ENCODE measurements at regions not wholly inside any gene's neighbourhood (a gene's known extent, or its start where the extent isn't known, plus 50 kb on each side); places are given as distances from the start of the nearest gene placed in this dataset.

DNA sequence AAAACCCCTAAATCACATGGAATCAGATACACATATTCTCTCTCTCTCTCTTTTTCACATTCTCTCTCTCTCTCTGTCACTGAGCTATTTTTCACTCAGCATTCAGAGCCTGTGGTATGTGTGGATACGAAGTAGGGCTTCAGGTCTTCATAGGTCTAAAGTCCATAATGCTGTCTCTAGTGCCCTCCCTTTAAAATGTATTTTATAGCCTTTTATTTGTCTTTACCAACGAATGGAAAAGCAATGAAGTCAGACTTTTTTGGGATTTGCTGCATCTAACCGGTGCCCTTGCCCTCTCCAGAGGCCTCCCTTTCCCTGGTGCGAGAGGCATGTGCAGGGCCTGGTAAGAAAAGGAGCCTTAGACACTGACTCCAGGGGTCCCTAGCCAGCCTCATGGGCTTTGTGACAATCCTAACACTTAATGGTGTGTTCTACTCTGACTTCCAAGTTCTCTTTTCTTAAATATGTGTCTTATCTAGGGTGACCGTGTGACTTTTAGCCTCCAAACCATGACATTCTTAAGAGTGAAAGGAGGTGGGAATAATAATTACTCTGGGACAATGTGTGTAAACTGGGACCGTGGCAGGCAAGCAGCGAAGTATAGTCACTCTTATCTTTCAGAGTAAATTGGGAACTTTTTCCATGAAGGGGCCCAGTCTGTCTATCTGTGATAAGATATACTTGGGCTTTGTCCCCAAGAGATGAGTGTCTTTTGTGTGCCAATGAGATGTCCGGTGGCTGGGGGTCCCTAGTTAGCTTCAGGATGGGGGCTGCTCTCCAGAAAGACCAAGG, 101.1 kb downstream of the B3GNT2 start (continued):
- TF ChIP-seq, protein P1, sequence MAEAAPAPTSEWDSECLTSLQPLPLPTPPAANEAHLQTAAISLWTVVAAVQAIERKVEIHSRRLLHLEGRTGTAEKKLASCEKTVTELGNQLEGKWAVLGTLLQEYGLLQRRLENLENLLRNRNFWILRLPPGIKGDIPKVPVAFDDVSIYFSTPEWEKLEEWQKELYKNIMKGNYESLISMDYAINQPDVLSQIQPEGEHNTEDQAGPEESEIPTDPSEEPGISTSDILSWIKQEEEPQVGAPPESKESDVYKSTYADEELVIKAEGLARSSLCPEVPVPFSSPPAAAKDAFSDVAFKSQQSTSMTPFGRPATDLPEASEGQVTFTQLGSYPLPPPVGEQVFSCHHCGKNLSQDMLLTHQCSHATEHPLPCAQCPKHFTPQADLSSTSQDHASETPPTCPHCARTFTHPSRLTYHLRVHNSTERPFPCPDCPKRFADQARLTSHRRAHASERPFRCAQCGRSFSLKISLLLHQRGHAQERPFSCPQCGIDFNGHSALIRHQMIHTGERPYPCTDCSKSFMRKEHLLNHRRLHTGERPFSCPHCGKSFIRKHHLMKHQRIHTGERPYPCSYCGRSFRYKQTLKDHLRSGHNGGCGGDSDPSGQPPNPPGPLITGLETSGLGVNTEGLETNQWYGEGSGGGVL (CRISPR knock-in tag; IDR thresholded peaks at IDR 0.05): no peak
- TF ChIP-seq MEIS2 (IDR thresholded peaks at IDR 0.05; ENCODE audit: partially characterized antibody) (peak; percentile 72), ELF1 (tag; IDR thresholded peaks at IDR 0.05) (no peak), ELF2 (CRISPR knock-in tag; IDR thresholded peaks at IDR 0.05) (no peak), STAT5B (CRISPR knock-in tag; IDR thresholded peaks at IDR 0.05) (no peak), COPS2 (conservative IDR thresholded peaks at IDR 0.05) (no peak), RBM34 (IDR thresholded peaks at IDR 0.05; ENCODE audit: borderline replicate concordance, insufficient read depth, low read length) (no peak), EHMT2 (IDR thresholded peaks at IDR 0.05) (no peak), ZNF668 (CRISPR knock-in tag; IDR thresholded peaks at IDR 0.05) (no peak), ZNF174 (CRISPR knock-in tag; IDR thresholded peaks at IDR 0.05) (no peak)
- TF ChIP-seq, protein P2, sequence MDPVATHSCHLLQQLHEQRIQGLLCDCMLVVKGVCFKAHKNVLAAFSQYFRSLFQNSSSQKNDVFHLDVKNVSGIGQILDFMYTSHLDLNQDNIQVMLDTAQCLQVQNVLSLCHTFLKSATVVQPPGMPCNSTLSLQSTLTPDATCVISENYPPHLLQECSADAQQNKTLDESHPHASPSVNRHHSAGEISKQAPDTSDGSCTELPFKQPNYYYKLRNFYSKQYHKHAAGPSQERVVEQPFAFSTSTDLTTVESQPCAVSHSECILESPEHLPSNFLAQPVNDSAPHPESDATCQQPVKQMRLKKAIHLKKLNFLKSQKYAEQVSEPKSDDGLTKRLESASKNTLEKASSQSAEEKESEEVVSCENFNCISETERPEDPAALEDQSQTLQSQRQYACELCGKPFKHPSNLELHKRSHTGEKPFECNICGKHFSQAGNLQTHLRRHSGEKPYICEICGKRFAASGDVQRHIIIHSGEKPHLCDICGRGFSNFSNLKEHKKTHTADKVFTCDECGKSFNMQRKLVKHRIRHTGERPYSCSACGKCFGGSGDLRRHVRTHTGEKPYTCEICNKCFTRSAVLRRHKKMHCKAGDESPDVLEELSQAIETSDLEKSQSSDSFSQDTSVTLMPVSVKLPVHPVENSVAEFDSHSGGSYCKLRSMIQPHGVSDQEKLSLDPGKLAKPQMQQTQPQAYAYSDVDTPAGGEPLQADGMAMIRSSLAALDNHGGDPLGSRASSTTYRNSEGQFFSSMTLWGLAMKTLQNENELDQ (CRISPR knock-in tag; IDR thresholded peaks at IDR 0.05; ENCODE audit: borderline replicate concordance): no peak
- TF ChIP-seq, protein P3, sequence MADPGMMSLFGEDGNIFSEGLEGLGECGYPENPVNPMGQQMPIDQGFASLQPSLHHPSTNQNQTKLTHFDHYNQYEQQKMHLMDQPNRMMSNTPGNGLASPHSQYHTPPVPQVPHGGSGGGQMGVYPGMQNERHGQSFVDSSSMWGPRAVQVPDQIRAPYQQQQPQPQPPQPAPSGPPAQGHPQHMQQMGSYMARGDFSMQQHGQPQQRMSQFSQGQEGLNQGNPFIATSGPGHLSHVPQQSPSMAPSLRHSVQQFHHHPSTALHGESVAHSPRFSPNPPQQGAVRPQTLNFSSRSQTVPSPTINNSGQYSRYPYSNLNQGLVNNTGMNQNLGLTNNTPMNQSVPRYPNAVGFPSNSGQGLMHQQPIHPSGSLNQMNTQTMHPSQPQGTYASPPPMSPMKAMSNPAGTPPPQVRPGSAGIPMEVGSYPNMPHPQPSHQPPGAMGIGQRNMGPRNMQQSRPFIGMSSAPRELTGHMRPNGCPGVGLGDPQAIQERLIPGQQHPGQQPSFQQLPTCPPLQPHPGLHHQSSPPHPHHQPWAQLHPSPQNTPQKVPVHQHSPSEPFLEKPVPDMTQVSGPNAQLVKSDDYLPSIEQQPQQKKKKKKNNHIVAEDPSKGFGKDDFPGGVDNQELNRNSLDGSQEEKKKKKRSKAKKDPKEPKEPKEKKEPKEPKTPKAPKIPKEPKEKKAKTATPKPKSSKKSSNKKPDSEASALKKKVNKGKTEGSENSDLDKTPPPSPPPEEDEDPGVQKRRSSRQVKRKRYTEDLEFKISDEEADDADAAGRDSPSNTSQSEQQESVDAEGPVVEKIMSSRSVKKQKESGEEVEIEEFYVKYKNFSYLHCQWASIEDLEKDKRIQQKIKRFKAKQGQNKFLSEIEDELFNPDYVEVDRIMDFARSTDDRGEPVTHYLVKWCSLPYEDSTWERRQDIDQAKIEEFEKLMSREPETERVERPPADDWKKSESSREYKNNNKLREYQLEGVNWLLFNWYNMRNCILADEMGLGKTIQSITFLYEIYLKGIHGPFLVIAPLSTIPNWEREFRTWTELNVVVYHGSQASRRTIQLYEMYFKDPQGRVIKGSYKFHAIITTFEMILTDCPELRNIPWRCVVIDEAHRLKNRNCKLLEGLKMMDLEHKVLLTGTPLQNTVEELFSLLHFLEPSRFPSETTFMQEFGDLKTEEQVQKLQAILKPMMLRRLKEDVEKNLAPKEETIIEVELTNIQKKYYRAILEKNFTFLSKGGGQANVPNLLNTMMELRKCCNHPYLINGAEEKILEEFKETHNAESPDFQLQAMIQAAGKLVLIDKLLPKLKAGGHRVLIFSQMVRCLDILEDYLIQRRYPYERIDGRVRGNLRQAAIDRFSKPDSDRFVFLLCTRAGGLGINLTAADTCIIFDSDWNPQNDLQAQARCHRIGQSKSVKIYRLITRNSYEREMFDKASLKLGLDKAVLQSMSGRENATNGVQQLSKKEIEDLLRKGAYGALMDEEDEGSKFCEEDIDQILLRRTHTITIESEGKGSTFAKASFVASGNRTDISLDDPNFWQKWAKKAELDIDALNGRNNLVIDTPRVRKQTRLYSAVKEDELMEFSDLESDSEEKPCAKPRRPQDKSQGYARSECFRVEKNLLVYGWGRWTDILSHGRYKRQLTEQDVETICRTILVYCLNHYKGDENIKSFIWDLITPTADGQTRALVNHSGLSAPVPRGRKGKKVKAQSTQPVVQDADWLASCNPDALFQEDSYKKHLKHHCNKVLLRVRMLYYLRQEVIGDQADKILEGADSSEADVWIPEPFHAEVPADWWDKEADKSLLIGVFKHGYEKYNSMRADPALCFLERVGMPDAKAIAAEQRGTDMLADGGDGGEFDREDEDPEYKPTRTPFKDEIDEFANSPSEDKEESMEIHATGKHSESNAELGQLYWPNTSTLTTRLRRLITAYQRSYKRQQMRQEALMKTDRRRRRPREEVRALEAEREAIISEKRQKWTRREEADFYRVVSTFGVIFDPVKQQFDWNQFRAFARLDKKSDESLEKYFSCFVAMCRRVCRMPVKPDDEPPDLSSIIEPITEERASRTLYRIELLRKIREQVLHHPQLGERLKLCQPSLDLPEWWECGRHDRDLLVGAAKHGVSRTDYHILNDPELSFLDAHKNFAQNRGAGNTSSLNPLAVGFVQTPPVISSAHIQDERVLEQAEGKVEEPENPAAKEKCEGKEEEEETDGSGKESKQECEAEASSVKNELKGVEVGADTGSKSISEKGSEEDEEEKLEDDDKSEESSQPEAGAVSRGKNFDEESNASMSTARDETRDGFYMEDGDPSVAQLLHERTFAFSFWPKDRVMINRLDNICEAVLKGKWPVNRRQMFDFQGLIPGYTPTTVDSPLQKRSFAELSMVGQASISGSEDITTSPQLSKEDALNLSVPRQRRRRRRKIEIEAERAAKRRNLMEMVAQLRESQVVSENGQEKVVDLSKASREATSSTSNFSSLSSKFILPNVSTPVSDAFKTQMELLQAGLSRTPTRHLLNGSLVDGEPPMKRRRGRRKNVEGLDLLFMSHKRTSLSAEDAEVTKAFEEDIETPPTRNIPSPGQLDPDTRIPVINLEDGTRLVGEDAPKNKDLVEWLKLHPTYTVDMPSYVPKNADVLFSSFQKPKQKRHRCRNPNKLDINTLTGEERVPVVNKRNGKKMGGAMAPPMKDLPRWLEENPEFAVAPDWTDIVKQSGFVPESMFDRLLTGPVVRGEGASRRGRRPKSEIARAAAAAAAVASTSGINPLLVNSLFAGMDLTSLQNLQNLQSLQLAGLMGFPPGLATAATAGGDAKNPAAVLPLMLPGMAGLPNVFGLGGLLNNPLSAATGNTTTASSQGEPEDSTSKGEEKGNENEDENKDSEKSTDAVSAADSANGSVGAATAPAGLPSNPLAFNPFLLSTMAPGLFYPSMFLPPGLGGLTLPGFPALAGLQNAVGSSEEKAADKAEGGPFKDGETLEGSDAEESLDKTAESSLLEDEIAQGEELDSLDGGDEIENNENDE (IDR thresholded peaks at IDR 0.05; ENCODE audit: low read depth, low read length): no peak
